SK-N-SH (cell line): ENCODE measurements at regions not wholly inside any gene's neighbourhood (a gene's known extent, or its start where the extent isn't known, plus 50 kb on each side); places are given as distances from the start of the nearest gene placed in this dataset.

ENCODE experiments used
- CTCF ChIA-PET: fragments of 300-600, 350-600 bp; formaldehyde crosslinking; extraction: SDS; loops from one replicate; lab custom pipeline; 2021; lab: Yijun Ruan, JAX
- POLR2A ChIA-PET: fragments of 350-600 bp; sonication (Branson Sonifier 250); formaldehyde crosslinking; extraction: SDS; loops from one replicate; lab custom pipeline; 2020; ENCODE audit warnings: antibody characterized with exemption, inconsistent platforms; lab: Yijun Ruan, JAX
- DNase-seq: peaks from one replicate; pipeline ENCODE4 v3.0.0; 2012
- H2AFZ ChIP-seq: fragments of 200-600 bp; sonication (generic); 2 replicates; pipeline ENCODE4 v1.8.1; 2016; ENCODE audit warnings: antibody characterized with exemption, mild to moderate bottlenecking, low read depth
- H3F3A ChIP-seq: fragments of 200-600 bp; sonication (generic); replicated peaks from 2 replicates; pipeline ENCODE3; 2016; ENCODE audit warnings: antibody characterized with exemption, mild to moderate bottlenecking; ENCODE audit not compliant: insufficient read depth
- H3K27ac ChIP-seq, 2 experiments: fragments of 200-500 bp in 1 of 2; fragments of 200-600 bp in 1 of 2; sonication (Bioruptor generic) in 1 of 2; sonication (generic), shearing (Covaris generic) in 1 of 2; 2 replicates each; pipeline versions ENCODE4 v1.5.1 to v1.6.1; 2014 to 2016; ENCODE audit warnings: low read depth in 2 of 2, inconsistent platforms in 1 of 2, low read length in 1 of 2, mild to moderate bottlenecking in 1 of 2, mixed read lengths in 1 of 2
- H3K27me3 ChIP-seq: fragments of 200-600 bp; sonication (generic), shearing (Covaris generic); 2 replicates; pipeline ENCODE4 v1.6.1; 2016; ENCODE audit warnings: mixed run types; ENCODE audit not compliant: insufficient read depth
- H3K36me3 ChIP-seq, 2 experiments: fragments of 200-500 bp in 1 of 2; fragments of 200-600 bp in 1 of 2; sonication (Bioruptor generic) in 1 of 2; sonication (generic) in 1 of 2; replicated peaks in 1 of 2; 2 replicates each; pipeline versions ENCODE3 to v1.5.1; 2014 to 2016; ENCODE audit warnings: low read length in 1 of 2, mild to moderate bottlenecking in 1 of 2; ENCODE audit not compliant: insufficient read depth in 2 of 2, control insufficient read depth in 1 of 2
- H3K4me1 ChIP-seq, 2 experiments: fragments of 200-500 bp in 1 of 2; fragments of 200-600 bp in 1 of 2; sonication (Bioruptor generic) in 1 of 2; sonication (generic), shearing (Covaris generic) in 1 of 2; 2 replicates each; pipeline versions ENCODE4 v1.5.1 to v1.6.1; 2014 to 2016; ENCODE audit warnings: low read depth in 1 of 2, low read length in 1 of 2, mixed run types in 1 of 2; ENCODE audit not compliant: insufficient read depth in 2 of 2, control insufficient read depth in 1 of 2
- H3K4me2 ChIP-seq: fragments of 200-600 bp; sonication (generic), shearing (Covaris generic); 2 replicates; pipeline ENCODE4 v1.6.1; 2017; ENCODE audit warnings: mixed run types
- H3K4me3 ChIP-seq, 2 experiments: fragments of 200-500 bp in 1 of 2; fragments of 200-600 bp in 1 of 2; sonication (Bioruptor generic) in 1 of 2; sonication (generic), shearing (Covaris generic) in 1 of 2; 2 replicates each; pipeline versions ENCODE4 v1.5.1 to v1.8.1; 2014 to 2016; ENCODE audit warnings: low read depth in 2 of 2, inconsistent platforms in 1 of 2, low read length in 1 of 2, mild to moderate bottlenecking in 1 of 2, mixed read lengths in 1 of 2, moderate library complexity in 1 of 2
- H3K79me2 ChIP-seq: fragments of 200-600 bp; sonication (generic); 2 replicates; pipeline ENCODE4 v1.8.1; 2017; ENCODE audit warnings: mild to moderate bottlenecking; ENCODE audit not compliant: insufficient read depth
- H3K9ac ChIP-seq: fragments of 200-600 bp; sonication (generic); 2 replicates; pipeline ENCODE4 v1.6.1; 2017; ENCODE audit warnings: mixed run types
- H3K9me2 ChIP-seq: fragments of 200-600 bp; sonication (generic); 2 replicates; pipeline ENCODE4 v1.6.1; 2017; ENCODE audit warnings: mixed run types
- H3K9me3 ChIP-seq: fragments of 200-600 bp; sonication (generic); 2 replicates; pipeline ENCODE4 v1.6.1; 2017; ENCODE audit warnings: mixed run types, mild to moderate bottlenecking, moderate library complexity
- H4K20me1 ChIP-seq: fragments of 200-600 bp; sonication (generic); 2 replicates; pipeline ENCODE4 v1.6.1; 2017; ENCODE audit warnings: mild to moderate bottlenecking, mixed run types; ENCODE audit not compliant: insufficient read depth
- CHD2 ChIP-seq: fragments of 150-350 bp; IDR thresholded peaks from 2 replicates; pipeline ENCODE4 v1.6.1; 2018; ENCODE audit warnings: low read length; ENCODE audit not compliant: partially characterized antibody
- CTCF ChIP-seq: fragments of 200-600 bp; sonication (generic); IDR thresholded peaks from 2 replicates; pipeline ENCODE4 v1.6.1; 2017; ENCODE audit warnings: antibody characterized with exemption, mild to moderate bottlenecking, moderate library complexity
- ELF1 ChIP-seq: IDR thresholded peaks from 2 replicates; pipeline ENCODE4 v1.4.0; 2012
- GABPA ChIP-seq: IDR thresholded peaks from 2 replicates; pipeline ENCODE4 v1.4.0; 2012; ENCODE audit warnings: low read depth, mild to moderate bottlenecking
- JUND ChIP-seq: IDR thresholded peaks from 2 replicates; pipeline ENCODE4 v1.4.0; 2012
- MAX ChIP-seq: IDR thresholded peaks from 2 replicates; pipeline ENCODE4 v1.4.0; 2012; ENCODE audit warnings: low read depth
- MEF2A ChIP-seq: IDR thresholded peaks from 2 replicates; pipeline ENCODE4 v1.4.0; 2012; ENCODE audit warnings: low read depth, borderline replicate concordance
- NRF1 ChIP-seq: IDR thresholded peaks from 2 replicates; pipeline ENCODE4 v1.6.1; 2012; ENCODE audit warnings: low read depth, mild to moderate bottlenecking, low read length
- POLR2AphosphoS5 ChIP-seq: IDR thresholded peaks from 2 replicates; pipeline ENCODE4 v1.6.1; 2012; ENCODE audit warnings: low read depth, low read length
- REST ChIP-seq: IDR thresholded peaks from 2 replicates; pipeline ENCODE4 v1.6.1; 2012; ENCODE audit warnings: mild to moderate bottlenecking, low read depth, low read length, moderate library complexity
- SIN3A ChIP-seq: IDR thresholded peaks from 2 replicates; pipeline ENCODE4 v1.6.1; 2012; ENCODE audit warnings: low read depth, mild to moderate bottlenecking, low read length, moderate library complexity, borderline replicate concordance
- TAF1 ChIP-seq: IDR thresholded peaks from 2 replicates; pipeline ENCODE4 v1.6.1; 2012; ENCODE audit warnings: low read depth, mild to moderate bottlenecking, low read length, moderate library complexity, borderline replicate concordance
- USF1 ChIP-seq: IDR thresholded peaks from 2 replicates; pipeline ENCODE4 v1.4.0; 2012; ENCODE audit warnings: low read depth, borderline replicate concordance
- USF2 ChIP-seq: fragments of 150-350 bp; IDR thresholded peaks from 2 replicates; pipeline ENCODE4 v1.6.1; 2017; ENCODE audit warnings: antibody characterized with exemption, low read length, low read depth, borderline replicate concordance
- WGBS: methylation state at CpG from one replicate; pipeline ENCODE4 v1.1.6; 2017; ENCODE audit warnings: low lambda C conversion rate; 5-methylcytosine and 5-hydroxymethylcytosine counted together

- Histone ChIP-seq H3K9ac (no peak overlapping the region), H3K9me3 (no peaks in the 10 kb centered on the region), H4K20me1 (no peaks in the 10 kb centered on the region), H3K27ac (no peak overlapping the region), H3K79me2 (no peaks in the 10 kb centered on the region), H2AFZ (no peak overlapping the region), H3K36me3 (no peaks in the 10 kb centered on the region), H3K4me2 (no peak overlapping the region), H3K4me3 (no peak overlapping the region), H3K27me3 (peaks cover 10% of the 10 kb centered on the region; the same call in 1 of the 2 replicates), H3K4me1 (peaks cover 0 to 5% of the 10 kb centered on the region in 2 experiments; a peak in 1 of 4 replicates), H3F3A (no peaks in the 10 kb centered on the region), H3K9me2 (no peaks in the 10 kb centered on the region)
- no peak for DNase-seq
- no peak for TF ChIP-seq MAX
- TF ChIP-seq GABPA: no peak
- TF ChIP-seq USF2: no peak
- no peak for TF ChIP-seq CTCF
- no peak for TF ChIP-seq POLR2AphosphoS5
- no peak for TF ChIP-seq USF1
- no peak for TF ChIP-seq TAF1
- TF ChIP-seq MEF2A: no peak
- TF ChIP-seq ELF1: no peak
- TF ChIP-seq REST: no peak
- no peak for TF ChIP-seq JUND
- TF ChIP-seq NRF1: no peak
- no peak for TF ChIP-seq CHD2
- no peak for TF ChIP-seq SIN3A
- CTCF ChIA-PET: interaction anchor here (0.6 to 2.1 kb wide), 6 partner anchors 10 to 512 kb away, joined by 3 to 6 read pairs (median 5); no protein-coding TSS in a partner anchor
- WGBS: 53% methylated on average over 3 of the region's 3 CpGs
- POLR2A ChIA-PET: no interaction called here
Observed at GRCh38 chr2:41919135-41919534, 128.7 kb upstream of the PKDCC start.
